Mesothelial cell of epicardium (in vitro differentiated cells): ENCODE measurements at regions not wholly inside any gene's neighbourhood (a gene's known extent, or its start where the extent isn't known, plus 50 kb on each side); places are given as distances from the start of the nearest gene placed in this dataset.

Experiments
- DNase-seq, 2 experiments: peaks; one replicate each; pipeline ENCODE4 v3.0.0; 2021; ENCODE audit warnings: low spot score in 2 of 2; ENCODE audit not compliant: unreplicated experiment in 2 of 2
- H3K27ac Mint-ChIP-seq: 2 replicates; pipeline ENCODE4 v1.8.0; 2021; ENCODE audit warnings: mixed read lengths
- H3K27me3 Mint-ChIP-seq: 2 replicates; pipeline ENCODE4 v1.8.0; 2021; ENCODE audit warnings: low read depth, mixed read lengths
- H3K36me3 Mint-ChIP-seq: 2 replicates; pipeline ENCODE4 v1.8.0; 2021; ENCODE audit warnings: mixed read lengths
- H3K4me1 Mint-ChIP-seq: 2 replicates; pipeline ENCODE4 v1.8.0; 2021; ENCODE audit warnings: mixed read lengths
- H3K4me3 Mint-ChIP-seq: 2 replicates; pipeline ENCODE4 v1.8.0; 2021; ENCODE audit warnings: mild to moderate bottlenecking, moderate library complexity, mixed read lengths
- H3K9me3 Mint-ChIP-seq: 2 replicates; pipeline ENCODE4 v1.8.0; 2021; ENCODE audit warnings: mixed read lengths
- CTCF ChIP-seq: fragments of 200-600 bp; sonication (generic); IDR thresholded peaks from one replicate; pipeline ENCODE4 v1.5.0; 2021; ENCODE audit warnings: antibody characterized with exemption; ENCODE audit not compliant: unreplicated experiment

DNA sequence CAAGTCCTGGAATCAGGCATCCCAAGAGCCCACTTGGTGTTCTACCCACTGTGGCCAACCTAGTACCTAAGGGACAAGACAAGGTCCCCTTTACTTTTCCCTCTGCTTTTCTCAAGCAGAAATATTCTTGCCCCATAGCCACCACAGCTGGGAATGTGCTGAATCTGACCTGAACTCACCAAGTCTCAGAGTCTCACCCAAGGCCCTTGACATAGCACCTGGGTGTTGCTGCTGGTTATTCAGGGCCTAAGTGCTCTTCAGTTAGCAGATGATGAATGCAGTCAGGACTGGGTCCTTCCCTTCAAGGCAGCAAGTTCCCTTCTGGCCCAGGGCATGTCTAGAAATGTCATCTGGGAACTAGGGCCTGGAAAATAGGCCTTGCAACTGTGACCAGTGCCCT, 201.8 kb upstream of the SERP2 start:
- no peak overlapping the region for H3K4me3 Mint-ChIP-seq
- H3K4me1 Mint-ChIP-seq: peaks cover 9% of the 10 kb centered on the region
- H3K36me3 Mint-ChIP-seq: no peaks in the 10 kb centered on the region
- DNase-seq: no peak
- no peak overlapping the region for H3K27ac Mint-ChIP-seq
- TF ChIP-seq CTCF: no peak
- H3K27me3 Mint-ChIP-seq: peaks cover 2% of the 10 kb centered on the region
- no peaks in the 10 kb centered on the region for H3K9me3 Mint-ChIP-seq

- peaks cover 9% of the 10 kb centered on the region for H3K4me1 Mint-ChIP-seq
- H3K9me3 Mint-ChIP-seq: no peaks in the 10 kb centered on the region
- no peak for DNase-seq
- H3K27me3 Mint-ChIP-seq: peaks cover 2% of the 10 kb centered on the region
- TF ChIP-seq CTCF: no peak
- H3K4me3 Mint-ChIP-seq: no peak overlapping the region
- no peak overlapping the region for H3K27ac Mint-ChIP-seq
- H3K36me3 Mint-ChIP-seq: no peaks in the 10 kb centered on the region
These were observed 201.3 kb upstream of the SERP2 start for GRCh38 chr13:44172281-44172810.

DNA sequence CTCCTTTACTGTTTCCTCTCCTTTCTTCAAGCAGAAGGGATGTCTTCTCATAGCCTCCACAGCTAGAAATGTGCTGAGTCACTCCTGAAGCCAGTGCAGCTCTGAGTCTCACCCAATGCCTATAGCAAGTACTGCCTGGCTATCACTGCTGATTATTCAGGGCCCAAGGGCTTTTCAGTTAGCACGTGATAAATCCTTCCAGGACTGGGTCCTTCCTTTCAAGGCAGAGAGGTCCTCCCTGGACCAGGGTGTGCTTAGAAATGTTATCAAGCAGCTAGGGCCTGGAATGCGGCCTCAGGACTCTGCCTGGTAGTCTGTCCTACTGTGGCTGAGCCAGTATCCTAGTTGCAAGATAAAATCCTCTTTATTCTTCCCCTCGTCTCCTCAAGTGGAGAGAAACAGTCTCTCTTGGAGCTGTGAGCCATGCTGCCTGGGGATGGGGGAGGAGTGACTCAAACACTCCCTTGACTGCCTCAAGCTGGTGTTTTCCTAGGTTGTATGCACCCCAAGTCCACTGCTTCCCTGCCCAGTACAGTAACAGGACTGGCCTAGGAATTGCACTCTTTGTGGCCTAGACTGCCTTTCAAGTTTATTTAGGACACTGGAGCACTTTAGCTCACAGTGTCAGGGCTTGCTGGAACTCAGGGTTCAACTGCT, 198.7 kb upstream of the SERP2 start:
- DNase-seq: no peak
- H3K27ac Mint-ChIP-seq: no peak overlapping the region
- H3K4me3 Mint-ChIP-seq: no peak overlapping the region
- H3K9me3 Mint-ChIP-seq: no peaks in the 10 kb centered on the region
- peaks cover 9% of the 10 kb centered on the region for H3K4me1 Mint-ChIP-seq
- no peaks in the 10 kb centered on the region for H3K36me3 Mint-ChIP-seq
- H3K27me3 Mint-ChIP-seq: peaks cover 3% of the 10 kb centered on the region
- no peak for TF ChIP-seq CTCF

GRCh38 chr13:44176173-44176572, 197.5 kb upstream of the SERP2 start:
- TF ChIP-seq CTCF: no peak
- H3K27ac Mint-ChIP-seq: no peak overlapping the region
- peaks cover 9% of the 10 kb centered on the region for H3K4me1 Mint-ChIP-seq
- H3K27me3 Mint-ChIP-seq: peaks cover 3% of the 10 kb centered on the region
- no peaks in the 10 kb centered on the region for H3K36me3 Mint-ChIP-seq
- no peaks in the 10 kb centered on the region for H3K9me3 Mint-ChIP-seq
- no peak overlapping the region for H3K4me3 Mint-ChIP-seq
- no peak for DNase-seq

DNA sequence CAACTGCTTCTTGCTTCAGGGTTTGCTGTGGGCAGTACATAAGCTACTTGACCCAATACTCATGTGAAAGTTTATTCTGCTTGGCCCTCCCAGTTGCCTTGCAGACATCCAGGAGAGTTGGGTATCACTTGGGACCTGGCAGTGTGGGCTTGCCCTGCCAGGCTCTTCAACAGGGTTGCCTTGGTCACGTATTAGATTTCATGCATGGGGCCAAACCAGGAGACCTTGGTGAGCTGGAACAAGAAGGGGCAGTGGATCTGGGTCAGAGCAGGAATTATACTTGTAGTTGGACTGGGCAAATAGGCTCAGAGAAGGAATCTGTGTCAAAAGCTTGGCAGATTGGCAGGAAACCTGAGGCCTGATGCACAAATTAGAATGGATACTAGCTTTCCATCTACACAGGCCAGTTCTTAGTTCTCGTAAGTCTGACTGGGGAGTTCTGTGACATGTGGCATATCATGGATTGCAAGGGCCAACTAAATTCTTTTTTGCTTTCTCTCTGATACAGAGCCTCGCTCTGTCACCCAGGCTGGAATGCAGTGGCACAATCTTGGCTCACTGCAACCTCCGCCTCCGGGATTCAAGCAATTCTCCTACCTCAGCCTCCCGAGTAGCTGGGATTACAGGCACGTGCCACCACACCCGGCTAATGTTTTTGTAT, 192.6 kb upstream of the SERP2 start:
- H3K36me3 Mint-ChIP-seq: peaks cover 2% of the 10 kb centered on the region
- peaks cover 12% of the 10 kb centered on the region for H3K9me3 Mint-ChIP-seq
- no peak overlapping the region for H3K4me3 Mint-ChIP-seq
- no peak for TF ChIP-seq CTCF
- H3K27me3 Mint-ChIP-seq: peaks cover 3% of the 10 kb centered on the region
- DNase-seq: no peak
- no peak overlapping the region for H3K27ac Mint-ChIP-seq
- H3K4me1 Mint-ChIP-seq: no peaks in the 10 kb centered on the region
